DND-41 (cell line): ENCODE measurements at regions not wholly inside any gene's neighbourhood (a gene's known extent, or its start where the extent isn't known, plus 50 kb on each side); places are given as distances from the start of the nearest gene placed in this dataset.

Experiments
- ATAC-seq: fragments of 200-7000 bp; cut with Tn5 transposase; 3 replicates; pipeline ENCODE4 v1.9.1; 2021; ENCODE audit warnings: low read depth; ENCODE audit not compliant: insufficient read depth
- DNase-seq: peaks from one replicate; pipeline ENCODE4 v3.0.0-alpha.2; 2020
- H2AFZ ChIP-seq: 2 replicates; pipeline ENCODE4 v1.6.0; 2012; ENCODE audit warnings: low read depth, low read length
- H3K27ac ChIP-seq: 2 replicates; pipeline ENCODE4 v1.5.1; 2012; ENCODE audit warnings: low read length, inconsistent platforms
- H3K27me3 ChIP-seq: fragments of 200-600 bp; sonication (generic); 2 replicates; pipeline ENCODE4 v1.6.0; 2012; ENCODE audit warnings: low read length, mild to moderate bottlenecking, inconsistent platforms; ENCODE audit not compliant: insufficient read depth, poor library complexity
- H3K36me3 ChIP-seq: 2 replicates; pipeline ENCODE4 v1.5.1; 2012; ENCODE audit warnings: low read length, inconsistent platforms; ENCODE audit not compliant: insufficient read depth
- H3K4me1 ChIP-seq: 2 replicates; pipeline ENCODE4 v1.5.1; 2012; ENCODE audit warnings: mild to moderate bottlenecking, low read length; ENCODE audit not compliant: insufficient read depth
- H3K4me2 ChIP-seq: 2 replicates; pipeline ENCODE4 v1.6.0; 2012; ENCODE audit warnings: mild to moderate bottlenecking, moderate library complexity, low read length, inconsistent platforms; ENCODE audit not compliant: insufficient read depth
- H3K4me3 ChIP-seq, 2 experiments: fragments of 200-600 bp in 1 of 2; shearing (Covaris generic) in 1 of 2; 2 replicates each; pipeline ENCODE4 v1.5.1; 2012 to 2016; ENCODE audit warnings: inconsistent platforms in 2 of 2, low read length in 2 of 2, mild to moderate bottlenecking in 2 of 2, low read depth in 1 of 2, moderate library complexity in 1 of 2
- H3K79me2 ChIP-seq: 2 replicates; pipeline ENCODE4 v1.6.0; 2012; ENCODE audit warnings: low read length, inconsistent platforms; ENCODE audit not compliant: insufficient read depth
- H3K9ac ChIP-seq: 2 replicates; pipeline ENCODE4 v1.6.0; 2012; ENCODE audit warnings: low read depth, mild to moderate bottlenecking, inconsistent platforms, low read length, moderate library complexity
- H3K9me3 ChIP-seq: 2 replicates; pipeline ENCODE4 v1.5.1; 2012; ENCODE audit warnings: low read length, moderate library complexity, mild to moderate bottlenecking, inconsistent platforms; ENCODE audit not compliant: insufficient read depth, severe bottlenecking
- H4K20me1 ChIP-seq: 2 replicates; pipeline ENCODE4 v1.6.0; 2012; ENCODE audit warnings: low read length; ENCODE audit not compliant: insufficient read depth
- CTCF ChIP-seq: IDR thresholded peaks from 2 replicates; pipeline ENCODE4 v1.5.1; 2012; ENCODE audit warnings: borderline replicate concordance, low read length, moderate library complexity, mild to moderate bottlenecking; ENCODE audit not compliant: poor library complexity, severe bottlenecking; ENCODE audit errors: extremely low read depth
- EZH2 ChIP-seq: IDR thresholded peaks from 3 replicates; pipeline ENCODE4 v1.6.1; 2012; ENCODE audit warnings: borderline replicate concordance, low read depth, mild to moderate bottlenecking, moderate library complexity, low read length, inconsistent platforms; ENCODE audit not compliant: severe bottlenecking

- Histone ChIP-seq H3K4me3 (no peak overlapping the region), H2AFZ (no peak overlapping the region), H3K79me2 (no peaks in the 10 kb centered on the region), H3K9ac (no peak overlapping the region), H3K27me3 (no peaks in the 10 kb centered on the region), H3K9me3 (no peaks in the 10 kb centered on the region), H3K36me3 (no peaks in the 10 kb centered on the region), H4K20me1 (no peaks in the 10 kb centered on the region), H3K4me2 (no peak overlapping the region), H3K4me1 (no peaks in the 10 kb centered on the region; the same call in 1 of the 2 replicates), H3K27ac (no peak overlapping the region)
- no peak for ATAC-seq
- TF ChIP-seq EZH2 (no peak), CTCF (no peak)
- no peak for DNase-seq
Measured at GRCh38 chr5:110896901-110897300, 158.1 kb downstream of the SLC25A46 start.

GRCh38 chr5:110899566-110900412 is 161.0 kb downstream of the SLC25A46 start:
- H2AFZ ChIP-seq: no peak overlapping the region

GRCh38 chr5:110900829-110901228 is 162.0 kb downstream of the SLC25A46 start:
- Histone ChIP-seq H3K4me3 (no peak overlapping the region), H3K79me2 (no peaks in the 10 kb centered on the region), H3K4me1 (no peaks in the 10 kb centered on the region; the same call in 1 of the 2 replicates), H3K4me2 (no peak overlapping the region), H3K9me3 (no peaks in the 10 kb centered on the region), H2AFZ (no peak overlapping the region), H3K36me3 (no peaks in the 10 kb centered on the region), H3K9ac (no peak overlapping the region), H3K27me3 (no peaks in the 10 kb centered on the region), H4K20me1 (no peaks in the 10 kb centered on the region), H3K27ac (no peak overlapping the region)
- DNase-seq: no peak
- TF ChIP-seq CTCF (no peak), EZH2 (no peak)
- ATAC-seq: no peak

More at GRCh38 chr5:110899566-110900412, 161.0 kb downstream of the SLC25A46 start:
- TF ChIP-seq EZH2: no peak
- TF ChIP-seq CTCF: no peak
- ATAC-seq (no peak), DNase-seq (no peak)
- Histone ChIP-seq H3K79me2 (no peaks in the 10 kb centered on the region), H3K9me3 (no peaks in the 10 kb centered on the region), H3K4me1 (no peaks in the 10 kb centered on the region; the same call in 1 of the 2 replicates), H3K9ac (no peak overlapping the region), H3K4me2 (no peak overlapping the region), H3K27me3 (no peaks in the 10 kb centered on the region), H3K4me3 (no peak overlapping the region), H4K20me1 (no peaks in the 10 kb centered on the region), H3K36me3 (no peaks in the 10 kb centered on the region), H3K27ac (no peak overlapping the region)
